ENCODE measurements at regions not wholly inside any gene's neighbourhood (a gene's known extent, or its start where the extent isn't known, plus 50 kb on each side); places are given as distances from the start of the nearest gene placed in this dataset.

- Histone ChIP-seq H3K27me3 (no peaks in the 10 kb centered on the region), H3K4me1 (ENCODE audit: insufficient read depth) (peaks cover 1% of the 10 kb centered on the region), H3K36me3 (no peaks in the 10 kb centered on the region), H3K27ac (no peak overlapping the region), H3K9me3 (peaks cover 0 to 6% of the 10 kb centered on the region in 2 donors), H3K4me3 (no peak overlapping the region)
- TF ChIP-seq CTCF (IDR thresholded peaks at IDR 0.05) (no peak), POLR2A (IDR thresholded peaks at IDR 0.05) (no peak), EP300 (IDR thresholded peaks at IDR 0.05) (no peak)
- intact Hi-C loops (cut with DNase I), result no loop called here
- no peak for DNase-seq
- WGBS, 3 donors, result 83 to 86% (median 85%) methylated on average over 2 of the region's 2 CpGs
These were observed 462.9 kb upstream of the ASIC2 start for GRCh38 chr17:33756021-33756420.

- H3K4me1 ChIP-seq (ENCODE audit: insufficient read depth), result no peaks in the 10 kb centered on the region
- H3K36me3 ChIP-seq, result no peaks in the 10 kb centered on the region
- intact Hi-C loops (cut with DNase I), result no loop called here
- WGBS, 3 donors, result 92 to 97% (median 94%) methylated on average over 1 of the region's 1 CpG
- DNase-seq, result no peak
- H3K27ac ChIP-seq, result no peak overlapping the region
- no peak overlapping the region for H3K4me3 ChIP-seq
- no peaks in the 10 kb centered on the region for H3K9me3 ChIP-seq
- H3K27me3 ChIP-seq, result no peaks in the 10 kb centered on the region
- TF ChIP-seq CTCF (IDR thresholded peaks at IDR 0.05) (no peak), EP300 (IDR thresholded peaks at IDR 0.05) (no peak), POLR2A (IDR thresholded peaks at IDR 0.05) (no peak)
These were observed 472.8 kb upstream of the ASIC2 start for GRCh38 chr17:33765871-33766270.

- no peak for DNase-seq
- Histone ChIP-seq H3K27ac (no peak overlapping the region), H3K4me3 (no peak overlapping the region), H3K27me3 (no peaks in the 10 kb centered on the region), H3K36me3 (no peaks in the 10 kb centered on the region), H3K9me3 (no peaks in the 10 kb centered on the region), H3K4me1 (ENCODE audit: insufficient read depth) (no peaks in the 10 kb centered on the region)
- 5 to 14% (median 8%) methylated on average over 3 of the region's 3 CpGs for WGBS, 3 donors
- TF ChIP-seq EP300 (IDR thresholded peaks at IDR 0.05), result no peak
- TF ChIP-seq CTCF (IDR thresholded peaks at IDR 0.05), result no peak
- TF ChIP-seq POLR2A (IDR thresholded peaks at IDR 0.05), result no peak
- intact Hi-C loops (cut with DNase I), result no loop called here
These were observed 473.6 kb upstream of the ASIC2 start for GRCh38 chr17:33766721-33767120.

GRCh38 chr17:33769066-33769465 lies 476.0 kb upstream of the ASIC2 start:
- intact Hi-C loops (cut with DNase I), result no loop called here
- WGBS, 3 donors, result 75 to 84% (median 76%) methylated on average over 4 of the region's 4 CpGs

More at GRCh38 chr17:33769066-33769465, 476.0 kb upstream of the ASIC2 start:
- Histone ChIP-seq H3K4me1 (ENCODE audit: insufficient read depth) (no peaks in the 10 kb centered on the region), H3K36me3 (no peaks in the 10 kb centered on the region), H3K27ac (no peak overlapping the region), H3K9me3 (no peaks in the 10 kb centered on the region), H3K4me3 (no peak overlapping the region), H3K27me3 (no peaks in the 10 kb centered on the region)
- DNase-seq, result no peak
- TF ChIP-seq CTCF (IDR thresholded peaks at IDR 0.05), result no peak
- TF ChIP-seq POLR2A (IDR thresholded peaks at IDR 0.05), result no peak
- TF ChIP-seq EP300 (IDR thresholded peaks at IDR 0.05), result no peak
